ENCODE measurements at regions not wholly inside any gene's neighbourhood (a gene's known extent, or its start where the extent isn't known, plus 50 kb on each side); places are given as distances from the start of the nearest gene placed in this dataset.

DNA sequence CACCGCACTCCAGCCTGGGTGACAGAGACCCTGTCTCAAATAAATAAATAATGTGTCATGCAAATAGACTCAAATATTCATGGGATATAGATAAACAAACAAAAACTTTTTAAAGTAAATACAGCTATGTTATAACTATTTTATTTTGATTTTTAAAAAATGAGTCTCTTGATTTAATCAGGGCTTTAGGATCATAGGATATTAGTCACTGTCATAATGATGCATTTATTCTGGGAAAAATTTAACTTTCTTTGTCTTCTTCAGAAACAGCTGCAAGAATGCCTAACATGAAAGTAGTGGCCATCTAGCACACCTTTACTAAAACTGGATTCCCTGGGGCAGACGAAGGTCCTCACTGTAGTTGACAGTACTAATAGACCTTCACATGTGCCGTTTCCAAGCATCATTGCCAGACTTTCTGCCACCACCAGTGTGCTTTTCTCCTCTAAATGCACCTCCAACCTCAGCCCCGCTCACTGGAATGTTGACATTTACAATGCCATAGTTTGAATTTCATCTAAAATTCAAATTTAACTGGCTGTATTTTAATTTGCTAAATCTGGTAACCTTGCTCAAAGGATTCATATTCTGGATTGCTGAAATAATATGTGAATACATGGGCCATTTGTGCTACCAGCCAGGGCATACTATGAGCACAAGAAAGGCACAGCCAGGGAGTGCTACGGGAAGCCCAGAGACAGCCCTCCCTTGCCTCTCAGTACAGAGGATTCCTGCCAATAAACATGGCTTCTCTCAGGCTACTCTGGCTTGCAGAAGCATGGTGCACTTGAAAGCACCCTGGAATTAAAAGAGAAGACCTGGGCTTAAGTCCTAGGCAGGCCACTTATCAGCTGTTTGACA lies 63.4 kb upstream of the ADO start:
- no peak for DNase-seq (ENCODE audit: low read depth)

DNA sequence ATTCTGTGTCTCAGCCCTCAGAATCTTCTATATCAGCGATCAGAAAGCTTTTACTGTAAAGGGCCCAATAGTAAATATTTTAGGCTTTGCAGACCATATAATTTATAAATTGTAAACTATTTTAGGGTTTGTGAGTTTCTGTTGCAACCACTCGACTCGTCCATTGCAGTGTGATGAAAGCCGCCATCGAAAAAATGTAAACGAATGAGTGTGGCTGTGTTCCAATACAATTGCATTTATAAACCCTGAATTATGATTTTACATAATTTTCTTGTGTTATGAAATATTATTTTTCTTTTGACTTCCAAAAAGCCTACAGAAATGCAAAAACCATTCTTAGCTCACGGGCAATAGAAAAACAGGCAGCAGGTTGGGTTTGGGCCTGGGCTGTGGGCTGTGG lies 62.5 kb upstream of the ADO start:
- DNase-seq (ENCODE audit: low read depth): no peak

GRCh38 chr10:62742536-62743061 lies 61.9 kb upstream of the ADO start:
- DNase-seq (ENCODE audit: low read depth): no peak

DNA sequence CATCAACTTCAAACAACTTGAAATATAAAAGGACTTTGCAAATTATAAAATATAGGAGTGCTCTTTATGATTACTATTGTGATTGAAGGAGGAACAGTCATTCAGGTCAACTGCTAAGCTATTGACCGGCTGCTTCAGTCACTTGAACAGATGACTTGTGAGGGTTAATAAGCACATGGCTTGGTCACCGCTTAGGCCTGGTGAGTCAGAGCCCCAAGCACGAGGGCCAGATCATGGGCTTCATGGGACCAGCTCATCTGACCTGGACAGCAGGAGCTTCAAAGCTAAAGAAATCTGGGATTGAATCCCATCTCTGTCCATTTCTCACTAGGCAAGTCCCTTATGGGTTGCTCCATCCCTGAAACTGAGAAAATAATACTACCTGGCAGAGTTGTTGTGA lies 60.4 kb upstream of the ADO start:
- peak; percentile 7 for DNase-seq (ENCODE audit: low read depth)

- no peak for DNase-seq (ENCODE audit: low read depth)
These were observed 58.9 kb upstream of the ADO start for GRCh38 chr10:62745581-62745980.

- DNase-seq (ENCODE audit: low read depth): no peak
These were observed 57.4 kb upstream of the ADO start for GRCh38 chr10:62746951-62747729.

DNA sequence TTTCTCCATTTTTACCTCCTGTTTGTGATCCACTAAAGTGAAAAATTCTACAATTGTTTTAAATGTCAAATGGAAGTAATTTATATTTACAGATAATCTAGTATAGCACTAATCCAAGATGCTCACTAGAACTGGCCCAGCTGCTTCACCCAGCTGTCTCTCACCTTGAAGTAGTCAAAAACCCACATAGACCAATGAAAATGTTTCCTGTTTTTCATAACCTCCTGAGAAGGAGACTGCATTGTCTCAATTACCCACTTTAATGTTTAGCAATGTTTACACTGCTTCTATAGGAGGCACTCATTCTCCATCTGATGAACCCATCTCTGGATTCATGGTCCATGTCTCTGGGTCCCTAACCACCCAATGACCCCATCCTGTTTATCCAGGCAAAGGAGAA lies 56.1 kb upstream of the ADO start:
- no peak for DNase-seq (ENCODE audit: low read depth)

DNA sequence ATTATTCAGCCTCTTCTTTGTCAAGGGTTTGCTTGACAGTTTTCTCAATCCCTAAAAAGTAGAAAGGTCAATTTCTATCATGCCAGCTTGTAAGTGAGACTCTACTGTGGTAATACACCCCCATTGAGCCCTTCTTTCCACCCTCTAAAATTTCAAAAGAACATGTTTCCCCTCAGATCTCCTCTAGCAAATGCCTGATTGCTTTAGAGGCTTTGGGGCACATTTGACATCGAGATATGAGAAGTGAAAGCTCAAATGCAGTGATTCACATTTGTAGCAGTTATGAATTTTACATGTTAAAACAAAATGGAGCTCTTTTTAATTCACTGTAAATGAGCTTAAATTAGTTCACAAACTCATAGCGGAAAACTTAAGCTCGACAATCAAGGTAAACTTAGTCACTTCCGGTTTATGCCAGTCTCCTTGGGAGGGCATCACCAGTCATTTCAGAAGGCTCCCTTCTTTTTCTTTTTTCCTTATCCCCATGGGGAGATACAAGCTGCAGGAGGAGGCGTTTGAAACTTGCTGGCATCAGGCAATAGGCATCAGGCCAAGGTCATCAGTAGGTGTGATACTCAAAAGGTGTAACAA lies 55.3 kb upstream of the ADO start:
- no peak for DNase-seq (ENCODE audit: low read depth)
